HG03354 (cell line): ENCODE measurements at regions not wholly inside any gene's neighbourhood (a gene's known extent, or its start where the extent isn't known, plus 50 kb on each side); places are given as distances from the start of the nearest gene placed in this dataset.
"Not testable (repeated sequence)": the region's sequence is repeated elsewhere in the genome, so short reads cannot be mapped to it uniquely, and the experiment has no call there.

Experiments
- ATAC-seq: cut with Tn5 transposase; IDR thresholded peaks from one replicate; pipeline ENCODE4 v1.9.1; 2021; ENCODE audit warnings: mild to moderate bottlenecking; ENCODE audit not compliant: unreplicated experiment, poor library complexity, severe bottlenecking

DNA sequence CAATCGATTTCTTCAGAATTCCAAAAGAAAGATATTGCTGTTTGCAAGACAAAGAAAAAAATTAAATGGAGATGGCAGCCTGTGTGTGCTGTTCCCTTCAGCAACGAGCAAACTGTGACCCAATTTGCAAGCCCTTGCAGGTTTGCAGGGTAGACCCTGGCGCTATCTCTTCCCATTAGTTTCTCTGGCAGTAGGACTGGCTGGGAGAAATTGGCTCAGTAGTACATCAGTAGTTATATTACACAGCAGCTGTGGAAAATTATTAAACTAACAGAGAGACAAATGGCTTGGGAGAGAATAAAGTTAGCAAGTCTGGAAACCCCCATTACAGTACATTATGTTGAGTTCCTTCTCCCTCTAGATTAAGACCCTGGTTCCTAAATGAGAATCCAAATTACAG is 116.4 kb upstream of the ITGB1 start:
- ATAC-seq = no peak

DNA sequence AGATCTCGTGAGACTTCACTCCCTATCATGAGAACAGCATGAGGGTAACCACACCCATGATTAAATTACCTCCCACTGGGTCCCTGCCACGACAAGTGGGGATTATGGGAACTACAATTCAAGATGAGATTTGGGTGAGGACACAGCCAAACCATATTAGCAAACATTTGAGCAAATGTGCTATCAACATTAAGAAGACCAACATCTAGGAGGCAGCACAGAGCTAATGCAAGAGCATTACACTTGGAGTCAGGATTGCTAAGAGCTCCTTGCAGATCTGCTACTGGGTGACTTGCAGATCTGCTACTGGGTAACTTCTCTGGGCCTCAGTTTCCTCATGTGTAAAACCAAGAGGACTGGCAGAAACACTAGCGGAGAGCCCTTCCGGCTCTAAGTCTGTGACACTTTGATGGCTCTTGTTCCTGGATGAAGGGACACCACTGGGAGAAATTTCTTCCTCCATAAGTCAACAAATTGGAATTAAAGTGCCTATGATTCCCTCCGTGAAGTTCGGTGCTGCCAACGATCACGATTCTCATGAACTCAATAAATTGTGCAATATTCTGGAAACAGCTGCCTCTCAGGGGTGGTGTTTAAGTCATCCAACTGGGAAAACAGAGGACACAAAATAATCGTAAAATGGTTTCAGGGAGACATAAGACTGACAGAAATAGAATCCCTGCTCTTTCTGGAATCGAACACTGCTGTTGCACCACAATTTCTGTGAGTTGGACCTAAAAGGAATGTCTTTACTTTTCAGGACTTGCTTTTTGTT is 115.8 kb upstream of the ITGB1 start:
- no peak for ATAC-seq

DNA sequence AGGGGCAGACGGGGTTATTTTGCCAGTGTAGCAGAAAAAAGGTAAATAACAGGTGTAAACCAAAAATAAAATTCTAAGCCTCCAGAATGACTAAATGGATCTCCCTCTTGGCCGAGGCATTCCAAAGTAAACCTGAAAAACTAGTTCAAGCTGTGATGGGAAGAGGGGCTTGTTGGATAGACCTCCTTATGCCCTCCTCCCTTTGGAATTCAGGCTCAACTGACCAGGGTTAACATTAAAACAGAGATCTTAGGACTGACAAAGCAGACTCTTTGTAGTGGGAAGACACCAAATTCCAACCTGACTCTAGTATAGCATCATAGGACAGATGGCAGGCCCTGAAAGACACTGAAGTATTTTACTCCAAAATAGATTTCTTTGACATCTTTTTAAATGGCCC is 113.8 kb upstream of the ITGB1 start:
- no peak for ATAC-seq

DNA sequence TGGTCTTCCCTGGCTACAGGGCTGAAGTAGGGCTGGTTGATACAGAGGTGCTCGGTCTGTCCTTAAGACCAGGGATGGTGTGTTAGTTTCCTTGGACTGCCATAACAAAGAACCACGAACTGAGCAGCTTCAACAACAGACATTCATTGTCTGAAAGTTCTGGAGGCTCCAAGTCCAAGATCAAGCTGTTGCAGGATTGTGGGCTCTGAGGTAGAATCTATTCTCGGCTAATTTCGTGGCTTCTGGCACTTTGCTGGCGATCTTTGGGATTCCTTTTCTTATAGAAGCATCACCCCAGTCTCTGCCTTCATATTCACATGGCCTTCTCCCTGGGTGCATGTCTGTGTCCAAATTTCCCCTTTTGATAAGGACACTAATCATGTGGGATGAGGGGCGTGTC is 112.1 kb upstream of the ITGB1 start:
- ATAC-seq = no peak

DNA sequence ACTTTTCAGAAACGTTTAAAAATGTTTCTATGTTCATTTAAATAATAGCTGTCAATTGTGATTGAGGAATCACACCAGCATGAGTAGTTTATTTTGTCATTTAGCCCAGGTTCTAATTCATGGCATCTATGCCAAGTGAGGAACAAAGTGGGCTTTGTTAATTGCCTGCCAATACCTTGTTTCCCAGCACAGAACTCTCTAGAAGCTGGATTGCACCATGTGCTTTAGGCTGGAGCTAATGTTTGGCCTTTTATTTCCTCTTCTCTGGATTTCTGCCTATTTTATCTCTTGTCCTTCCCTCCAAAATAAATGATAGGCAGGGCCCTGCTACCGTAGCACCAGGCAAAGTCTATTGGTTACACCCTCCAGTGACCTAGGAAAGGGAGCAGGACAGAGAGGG is 109.9 kb upstream of the ITGB1 start:
- no peak for ATAC-seq

DNA sequence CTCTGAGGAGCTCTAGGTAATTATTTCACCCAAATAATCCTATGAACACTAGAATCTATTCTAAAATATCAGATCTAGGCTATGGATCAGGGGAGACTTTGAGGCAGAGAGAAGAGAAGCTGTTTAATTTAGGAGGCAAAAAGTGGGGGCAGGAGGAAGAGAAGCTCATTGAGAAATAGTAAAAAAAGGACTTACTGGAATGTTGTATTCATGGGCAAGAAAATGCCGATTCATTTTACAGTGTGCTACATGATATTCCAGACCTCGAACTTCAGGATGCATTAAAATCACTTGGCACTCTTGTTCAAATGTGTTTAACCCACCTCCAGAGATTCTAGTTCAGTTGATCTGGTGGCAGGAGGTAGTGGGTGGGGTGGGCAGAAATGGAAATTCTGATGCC is 109.5 kb upstream of the ITGB1 start:
- no peak for ATAC-seq

DNA sequence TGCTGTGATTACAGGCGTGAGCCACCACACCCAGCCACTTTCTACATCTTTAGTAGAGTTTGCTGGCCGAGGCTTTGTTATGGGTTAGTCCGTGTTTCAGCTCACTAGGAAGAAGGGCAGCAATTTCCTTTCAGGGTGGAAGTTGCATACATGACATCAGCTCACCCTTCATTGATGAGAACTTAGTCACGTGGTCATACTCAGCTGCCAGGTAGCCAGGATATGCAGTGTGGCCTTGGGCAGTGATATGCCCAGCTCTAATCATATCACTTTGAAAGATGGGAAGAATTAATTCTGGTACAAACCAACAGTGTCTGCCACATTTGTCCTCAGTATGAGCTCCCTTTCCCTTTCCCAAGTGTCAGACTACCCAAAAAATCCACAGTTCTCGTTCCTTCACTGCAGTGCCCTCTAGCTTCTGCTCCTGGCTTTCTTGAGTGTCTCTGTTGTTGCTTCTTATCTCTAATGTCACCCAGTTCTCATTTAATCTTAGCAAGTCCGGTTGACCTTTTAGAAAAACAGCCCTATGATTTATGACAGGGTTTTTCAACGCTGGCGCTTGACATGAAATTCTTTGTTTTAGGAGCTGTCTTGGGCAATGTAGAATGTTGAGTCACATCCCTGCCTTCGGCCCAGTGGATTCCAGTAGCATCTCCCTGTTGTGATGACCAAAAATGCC is 108.7 kb upstream of the ITGB1 start:
- no peak for ATAC-seq

DNA sequence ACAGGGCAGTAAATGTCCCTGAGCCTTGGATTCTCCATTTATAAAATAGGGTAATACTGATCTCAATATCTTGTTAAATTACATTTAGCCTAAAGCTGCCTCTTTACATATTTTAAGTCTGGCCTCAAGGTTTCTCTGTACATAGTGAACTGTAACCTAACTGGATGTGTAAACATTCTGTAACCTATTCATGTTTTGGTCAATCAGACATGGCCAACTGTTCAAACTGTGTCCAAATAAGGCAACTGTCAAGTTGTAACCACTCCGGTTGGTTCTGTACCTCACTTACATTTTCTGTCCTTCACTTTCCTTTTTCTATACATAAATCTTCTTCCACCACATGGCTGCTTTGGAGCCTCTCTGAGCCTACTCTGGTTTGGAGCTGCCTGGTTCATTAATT is 107.1 kb upstream of the ITGB1 start:
- ATAC-seq = no peak

DNA sequence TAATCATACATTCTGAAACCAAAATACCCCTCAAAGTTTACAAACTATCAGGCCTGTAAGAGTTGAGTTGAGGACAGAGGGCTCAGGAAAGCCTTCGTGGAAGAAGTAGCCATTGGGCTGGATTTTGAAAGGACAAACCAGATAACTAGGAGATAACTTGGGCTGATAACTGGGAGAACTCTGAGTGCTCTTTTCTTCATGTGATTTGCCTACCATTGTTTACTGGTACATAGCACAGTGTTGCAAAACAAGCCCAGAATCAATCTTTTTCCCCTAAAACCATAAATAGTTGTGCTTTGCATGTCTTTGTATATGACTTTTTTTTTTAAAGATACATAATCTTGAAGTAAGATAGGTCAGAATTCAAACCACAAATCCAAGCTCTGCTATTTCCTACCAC is 106.7 kb upstream of the ITGB1 start:
- ATAC-seq = no peak

DNA sequence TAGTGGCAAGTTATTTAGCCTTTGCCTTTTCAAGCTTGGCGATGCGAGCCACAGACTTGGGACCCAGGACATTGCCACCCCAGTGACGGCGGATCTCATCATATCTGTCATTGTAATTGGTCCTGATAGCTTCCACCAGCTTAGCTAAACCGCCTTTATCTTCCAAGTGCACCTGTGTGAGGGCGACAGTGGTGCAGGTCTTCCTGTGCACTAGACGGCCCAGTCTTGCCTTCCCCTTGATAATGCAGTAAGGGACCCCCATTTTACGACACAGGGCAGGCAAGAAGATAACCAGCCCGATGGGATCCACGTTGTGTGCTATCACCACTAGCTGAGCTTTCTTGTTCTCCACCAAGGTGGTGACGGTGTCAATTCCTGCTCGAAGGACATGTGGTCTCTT is 99.6 kb upstream of the ITGB1 start:
- ATAC-seq = no peak

DNA sequence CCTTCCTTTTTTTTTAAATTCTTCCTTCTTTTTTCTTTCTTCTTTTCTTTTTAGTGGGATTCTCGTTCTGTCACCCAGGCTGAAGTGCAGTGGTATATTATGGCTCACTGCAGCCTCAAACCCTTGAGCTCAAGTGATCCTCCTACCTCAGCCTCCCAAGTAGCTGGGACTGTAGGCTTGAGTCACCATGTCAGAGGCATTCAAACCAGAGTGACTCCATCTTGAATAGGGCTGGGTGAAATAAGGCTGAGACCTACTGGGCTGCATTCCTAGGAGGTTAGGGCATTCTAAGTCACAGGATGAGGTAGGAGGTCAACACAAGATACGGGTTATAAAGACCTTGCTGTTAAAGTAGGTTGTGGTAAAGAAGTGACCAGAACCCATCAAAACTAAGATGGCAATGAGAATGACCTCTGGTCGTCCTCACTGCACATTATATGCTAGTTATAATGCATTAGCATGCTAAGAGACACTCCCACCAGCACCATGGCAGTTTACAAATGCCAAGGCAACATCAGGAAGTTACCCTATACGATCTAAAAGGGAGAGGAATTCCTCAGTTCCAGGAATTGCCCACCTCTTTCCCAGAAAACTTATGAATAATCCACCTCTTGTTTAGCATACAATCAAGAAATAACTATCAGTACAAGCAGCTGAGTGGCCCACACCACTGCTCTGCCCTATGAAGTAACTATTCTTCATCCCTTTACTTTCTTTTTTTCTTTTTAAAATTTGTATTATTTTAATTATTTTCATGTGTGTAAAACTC is 99.0 kb upstream of the ITGB1 start:
- ATAC-seq = no peak

DNA sequence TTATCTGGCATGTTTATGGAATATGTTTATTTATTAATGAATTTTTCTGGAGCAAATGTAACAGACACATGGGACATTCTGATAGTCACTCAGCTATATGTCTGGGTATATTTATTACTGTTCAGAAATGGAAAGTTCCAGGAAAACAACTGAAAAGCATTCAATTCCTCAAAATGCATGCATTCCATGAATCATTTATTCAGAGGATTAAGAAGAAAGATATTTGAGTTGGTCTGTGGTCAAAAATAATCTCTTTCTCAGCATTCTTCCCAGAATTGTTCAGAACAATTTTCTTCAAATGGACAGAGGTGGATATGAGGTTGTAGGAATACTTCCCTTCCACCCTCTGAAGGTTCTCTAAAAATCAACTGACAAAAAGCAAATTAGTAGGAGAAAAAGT is 97.6 kb upstream of the ITGB1 start:
- no peak for ATAC-seq

DNA sequence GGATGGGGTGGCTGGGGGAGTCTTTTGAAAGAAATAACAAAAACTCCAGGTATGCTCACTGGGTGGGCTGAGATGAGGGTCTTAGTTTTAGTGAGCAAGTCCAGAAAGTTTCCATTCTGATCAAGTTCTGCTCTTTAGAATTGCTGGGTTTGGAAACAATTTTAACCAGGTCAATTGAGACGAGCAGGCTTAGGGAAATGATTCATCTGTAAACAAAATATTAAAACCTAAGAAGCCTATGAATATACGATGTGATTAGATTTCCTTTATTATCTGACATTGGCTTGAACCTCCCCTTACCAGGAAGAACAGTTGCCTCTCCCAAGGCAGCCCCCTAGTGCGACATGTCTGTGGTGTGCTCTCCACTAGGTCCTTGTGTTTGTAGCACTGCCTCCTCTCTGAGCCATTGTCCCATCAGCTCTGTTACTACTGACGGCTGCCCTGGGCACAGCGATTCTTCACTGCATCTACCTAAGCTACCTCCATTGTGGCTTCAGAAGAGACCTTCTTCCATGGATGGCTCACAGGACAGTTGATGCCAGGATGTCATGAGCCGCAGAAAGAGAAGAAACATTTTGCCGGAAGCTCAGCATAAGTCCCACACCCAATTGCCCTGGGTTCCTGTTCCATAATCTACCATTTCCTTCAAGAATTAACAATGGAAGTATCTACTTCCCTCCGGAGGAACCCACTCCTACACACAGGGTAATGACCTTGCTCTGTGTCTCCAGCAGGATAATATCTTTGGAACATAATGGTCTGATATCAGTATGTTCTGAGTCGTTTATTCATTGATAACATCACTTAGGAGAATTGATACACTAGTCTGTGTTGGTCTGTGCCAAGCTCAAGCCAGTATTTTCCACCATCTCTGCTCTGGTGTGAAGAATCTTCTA is 95.1 kb upstream of the ITGB1 start:
- ATAC-seq = no peak

DNA sequence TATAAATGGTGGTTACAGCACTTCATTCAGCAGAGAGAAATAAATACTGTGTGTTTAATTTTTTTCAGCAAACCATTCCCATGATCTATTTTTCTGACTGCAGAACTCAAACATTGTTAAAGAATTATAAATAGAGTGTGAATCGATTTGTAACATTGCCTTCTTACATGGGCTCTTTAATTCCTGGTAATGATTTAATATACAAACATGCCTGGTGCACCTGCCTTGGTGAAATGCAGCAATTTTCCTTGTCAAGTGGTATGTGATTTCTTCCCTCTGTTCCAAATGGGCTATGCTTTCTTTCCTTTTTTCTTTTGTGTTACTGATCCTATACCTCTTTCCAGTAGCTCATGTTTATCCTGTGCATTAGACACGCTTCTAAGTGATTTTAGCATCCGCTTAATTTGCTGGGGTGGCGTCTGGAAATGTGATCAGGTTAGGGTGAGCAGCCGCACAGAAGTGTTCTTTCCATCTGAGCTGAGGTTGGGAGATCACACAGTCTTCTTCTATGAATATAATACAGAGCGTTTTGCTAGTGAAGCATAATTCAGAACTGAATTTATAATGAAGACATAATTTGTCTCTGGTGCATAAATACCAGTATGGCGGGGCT is 94.3 kb upstream of the ITGB1 start:
- no peak for ATAC-seq

DNA sequence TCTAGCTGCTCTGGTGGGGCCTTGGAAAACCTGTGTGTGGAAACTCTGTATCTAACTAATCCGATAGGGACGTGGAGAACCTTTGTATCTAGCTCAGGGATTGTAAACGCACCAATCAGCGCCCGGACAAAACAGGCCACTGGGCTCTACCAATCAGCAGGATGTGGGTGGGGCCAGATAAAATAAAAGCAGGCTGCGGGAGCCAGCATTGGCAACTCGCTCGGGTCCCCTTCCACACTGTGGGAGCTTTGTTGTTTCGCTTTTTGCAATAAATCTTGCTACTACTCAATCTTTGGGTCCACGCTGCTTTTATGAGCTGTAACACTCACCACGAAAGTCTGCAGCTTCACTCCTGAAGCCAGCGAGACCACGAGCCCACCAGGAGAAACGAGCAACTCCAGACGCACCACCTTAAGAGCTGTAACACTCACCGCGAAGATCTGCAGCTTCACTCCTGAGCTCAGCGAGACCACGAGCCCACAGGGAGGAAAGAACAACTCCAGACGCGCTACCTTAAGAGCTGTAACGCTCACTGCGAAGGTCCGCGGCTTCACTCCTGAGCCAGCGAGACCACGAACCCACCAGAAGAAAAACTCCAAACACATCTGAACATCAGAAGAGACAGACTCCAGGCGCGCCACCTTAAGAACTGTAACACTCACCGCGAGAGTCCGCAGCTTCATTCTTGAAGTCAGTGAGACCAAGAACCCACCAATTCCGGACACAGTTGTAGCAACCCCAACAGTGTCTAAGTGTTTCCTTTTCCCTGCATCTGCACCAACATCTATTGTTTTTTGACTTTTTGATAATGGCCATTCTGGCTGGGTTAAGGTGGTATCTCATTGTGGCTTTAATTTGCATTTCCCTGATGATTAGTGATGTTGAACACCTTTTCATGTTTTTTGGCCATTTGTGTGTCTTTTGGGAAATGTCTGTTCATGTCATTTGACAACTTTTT is 92.2 kb upstream of the ITGB1 start:
- ATAC-seq = not testable (repeated sequence)

DNA sequence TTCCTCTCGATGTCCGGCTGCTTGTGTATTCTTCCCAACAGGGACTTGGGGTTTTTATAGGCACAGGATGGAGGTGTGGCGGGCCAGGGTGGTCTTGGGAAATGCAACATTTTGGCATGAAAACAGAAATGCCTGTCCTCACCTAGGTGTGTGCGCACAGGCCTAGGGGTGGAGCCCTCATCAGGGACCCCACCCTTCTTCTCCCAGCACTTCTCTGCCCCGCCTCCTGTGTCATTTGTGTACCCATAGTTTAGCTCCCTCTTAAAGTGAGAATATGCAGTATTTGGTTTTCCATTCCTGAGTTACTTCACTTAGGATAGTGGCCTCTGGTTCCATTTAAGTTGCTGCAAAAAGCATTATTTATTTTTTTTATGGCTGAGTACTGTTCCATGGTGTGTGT is 90.2 kb upstream of the ITGB1 start:
- ATAC-seq = no peak

DNA sequence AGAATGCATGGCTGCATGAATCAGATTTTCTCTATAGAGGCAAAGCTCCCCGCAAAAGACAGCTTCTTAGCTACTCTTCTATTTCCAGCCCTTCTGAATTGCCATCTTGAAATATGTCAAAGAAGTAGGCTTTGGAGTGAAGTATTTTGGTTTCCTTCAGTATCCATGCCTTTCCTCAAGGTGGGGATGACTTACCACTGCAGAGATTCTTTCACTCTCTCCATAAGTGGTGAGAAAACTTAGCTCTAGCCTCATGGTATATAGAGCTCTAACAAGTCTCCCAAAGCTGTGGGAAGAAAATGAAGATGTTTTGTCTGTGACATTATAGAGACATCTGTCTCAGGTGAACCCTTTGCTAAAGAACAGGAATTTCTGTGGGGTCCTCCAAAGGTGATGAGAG is 89.6 kb upstream of the ITGB1 start:
- no peak for ATAC-seq

DNA sequence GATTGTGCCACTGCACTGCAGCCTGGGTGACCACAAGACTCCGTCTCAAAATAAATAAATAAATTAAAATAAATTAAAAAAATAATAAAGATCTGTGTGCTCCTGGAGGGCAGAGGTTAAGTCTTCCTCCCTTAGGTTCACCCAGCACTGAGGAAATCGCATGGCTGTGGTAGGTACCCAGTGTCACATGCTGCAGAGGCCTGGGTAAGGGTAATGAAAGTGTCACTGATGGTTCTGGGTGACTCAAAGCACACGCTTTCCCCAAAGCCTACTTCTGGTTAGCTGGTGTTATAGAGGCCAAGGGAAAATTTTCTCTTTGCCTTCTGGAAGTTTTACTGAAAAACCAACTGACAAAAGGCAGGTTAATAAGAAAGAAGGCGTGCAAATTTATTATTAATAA is 88.8 kb upstream of the ITGB1 start:
- ATAC-seq = no peak
